ENCODE measurements at regions not wholly inside any gene's neighbourhood (a gene's known extent, or its start where the extent isn't known, plus 50 kb on each side); places are given as distances from the start of the nearest gene placed in this dataset.

DNA sequence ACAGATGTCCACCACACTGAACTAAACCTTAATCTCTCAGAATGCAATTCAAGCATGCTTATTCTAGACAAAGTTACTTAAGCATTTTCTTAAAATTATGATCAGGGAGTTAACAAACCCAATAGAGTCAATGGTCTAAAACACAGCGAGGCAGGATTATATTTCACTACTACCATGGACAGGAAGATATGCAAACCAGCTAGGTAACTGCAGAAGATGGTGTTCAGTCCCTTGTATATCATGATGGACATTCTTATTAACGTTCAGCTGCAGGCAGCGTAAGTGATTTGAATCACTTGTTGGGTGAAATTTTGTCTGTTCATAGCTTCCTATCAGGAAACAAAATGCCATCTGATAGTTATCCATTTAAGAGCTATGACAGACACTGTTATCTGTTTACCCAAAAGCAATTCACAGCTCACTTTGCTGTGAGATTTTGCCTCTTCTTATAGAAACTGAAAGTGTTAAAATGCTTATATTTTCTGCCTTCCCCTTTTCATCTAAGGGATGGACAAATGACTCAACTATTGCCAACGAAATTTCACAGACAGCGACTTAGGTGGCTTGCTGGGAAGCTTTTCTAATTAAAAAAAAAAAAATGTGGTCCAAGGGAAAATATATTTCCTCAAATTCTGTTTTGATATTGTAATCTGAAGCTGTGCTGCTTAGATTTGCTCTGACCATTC, 591.9 kb downstream of the DACH1 start:
- no peak for DNase-seq
- no peak for TF ChIP-seq POLR2A (IDR thresholded peaks at IDR 0.05; ENCODE audit: low read length)
- TF ChIP-seq GATA1 (IDR thresholded peaks at IDR 0.05; ENCODE audit: low read depth, low read length) = no peak

- TF ChIP-seq GATA1 (IDR thresholded peaks at IDR 0.05; ENCODE audit: low read depth, low read length) (no peak), POLR2A (IDR thresholded peaks at IDR 0.05; ENCODE audit: low read length) (no peak)
- no peak for DNase-seq
These were observed 605.7 kb downstream of the DACH1 start for GRCh38 chr13:71261256-71261655.

- TF ChIP-seq POLR2A (IDR thresholded peaks at IDR 0.05; ENCODE audit: low read length) = no peak
- no peak for TF ChIP-seq GATA1 (IDR thresholded peaks at IDR 0.05; ENCODE audit: low read depth, low read length)
- no peak for DNase-seq
These were observed 606.8 kb downstream of the DACH1 start for GRCh38 chr13:71260246-71260645.

GRCh38 chr13:71255633-71256032, 611.4 kb downstream of the DACH1 start:
- no peak for DNase-seq
- TF ChIP-seq GATA1 (IDR thresholded peaks at IDR 0.05; ENCODE audit: low read depth, low read length) = no peak
- TF ChIP-seq POLR2A (IDR thresholded peaks at IDR 0.05; ENCODE audit: low read length) = no peak

GRCh38 chr13:71254384-71254783, 612.6 kb downstream of the DACH1 start:
- DNase-seq = no peak
- TF ChIP-seq GATA1 (IDR thresholded peaks at IDR 0.05; ENCODE audit: low read depth, low read length) (no peak), POLR2A (IDR thresholded peaks at IDR 0.05; ENCODE audit: low read length) (no peak)

DNA sequence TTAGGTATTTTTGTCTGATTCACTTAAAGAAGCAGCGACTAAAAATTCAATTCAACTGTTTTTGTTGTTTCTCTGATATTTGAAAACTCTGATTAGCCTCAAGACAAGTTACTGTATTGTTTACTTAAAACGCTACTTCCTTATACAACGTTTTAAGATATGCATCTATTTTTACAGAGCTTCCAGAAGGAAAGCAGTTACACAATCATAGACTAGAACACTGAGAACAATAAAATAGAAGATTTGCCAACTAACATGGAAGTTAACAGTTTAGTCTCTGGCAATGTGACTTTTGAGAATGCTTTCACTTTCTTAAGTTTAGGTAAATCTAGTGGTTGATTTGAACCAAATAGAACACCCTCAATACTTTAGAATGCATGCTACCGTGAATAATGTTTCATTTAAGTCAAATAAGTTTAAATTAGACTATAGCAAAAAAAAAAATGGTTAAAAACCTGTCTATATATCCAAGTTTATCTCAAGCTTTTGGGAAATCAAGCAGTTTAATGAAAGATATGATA, 614.8 kb downstream of the DACH1 start:
- DNase-seq = no peak
- TF ChIP-seq POLR2A (IDR thresholded peaks at IDR 0.05; ENCODE audit: low read length) (no peak), GATA1 (IDR thresholded peaks at IDR 0.05; ENCODE audit: low read depth, low read length) (no peak)

DNA sequence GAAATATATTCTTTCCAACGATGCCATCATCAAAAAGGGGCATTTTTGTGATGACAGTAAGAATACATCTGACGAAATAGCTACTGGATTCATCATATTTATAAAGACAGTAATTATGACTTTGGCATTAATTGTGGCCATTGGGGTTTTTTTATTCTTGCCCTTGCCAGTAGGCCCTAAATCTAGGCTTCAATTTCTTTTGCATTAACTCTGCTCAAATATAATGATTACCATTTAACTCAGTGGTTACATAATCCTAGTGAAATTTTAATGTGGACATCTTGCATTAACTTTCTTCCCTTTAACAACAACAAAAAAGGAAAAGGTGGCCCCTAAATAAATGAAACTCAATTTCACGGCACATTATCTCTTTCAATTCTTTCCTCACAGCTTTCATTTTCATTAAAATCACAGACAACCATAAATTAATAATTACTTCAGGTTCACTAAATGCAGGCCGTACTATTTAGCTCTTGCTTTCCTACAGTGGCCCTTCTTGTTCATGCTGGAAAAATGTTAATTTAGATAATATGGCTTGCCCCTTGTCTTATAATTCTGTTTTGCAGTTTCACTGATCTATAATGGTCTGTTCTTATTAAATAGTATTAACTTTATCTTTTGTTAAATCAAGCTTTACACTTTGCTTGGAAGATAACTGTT, 615.6 kb downstream of the DACH1 start:
- TF ChIP-seq POLR2A (IDR thresholded peaks at IDR 0.05; ENCODE audit: low read length) = no peak
- TF ChIP-seq GATA1 (IDR thresholded peaks at IDR 0.05; ENCODE audit: low read depth, low read length) = no peak
- no peak for DNase-seq

DNA sequence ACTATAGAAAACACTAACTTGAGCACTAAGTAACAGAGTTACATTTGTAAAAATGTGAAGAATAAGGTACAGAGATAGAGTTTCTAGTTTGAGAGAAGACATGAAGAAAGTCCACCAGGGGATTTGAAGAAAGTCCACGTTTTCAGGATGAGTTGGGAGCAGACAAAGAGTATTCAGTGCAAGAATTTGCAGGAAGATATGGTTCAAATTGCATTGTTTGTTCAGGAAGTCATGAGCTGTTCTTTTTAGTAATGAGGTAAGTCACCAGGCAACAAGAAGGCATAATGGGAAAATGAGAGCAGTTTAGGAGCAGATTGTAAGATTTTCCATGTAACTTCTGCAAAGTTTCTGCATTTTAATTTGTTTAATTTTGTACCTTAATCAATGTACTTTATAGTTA, 618.0 kb downstream of the DACH1 start:
- no peak for DNase-seq
- TF ChIP-seq POLR2A (IDR thresholded peaks at IDR 0.05; ENCODE audit: low read length) (no peak), GATA1 (IDR thresholded peaks at IDR 0.05; ENCODE audit: low read depth, low read length) (no peak)

GRCh38 chr13:71244161-71244560, 622.8 kb downstream of the DACH1 start:
- no peak for DNase-seq
- TF ChIP-seq POLR2A (IDR thresholded peaks at IDR 0.05; ENCODE audit: low read length) (no peak), GATA1 (IDR thresholded peaks at IDR 0.05; ENCODE audit: low read depth, low read length) (no peak)

GRCh38 chr13:71242201-71242600, 624.8 kb downstream of the DACH1 start:
- DNase-seq = no peak
- TF ChIP-seq GATA1 (IDR thresholded peaks at IDR 0.05; ENCODE audit: low read depth, low read length) (no peak), POLR2A (IDR thresholded peaks at IDR 0.05; ENCODE audit: low read length) (no peak)

- no peak for TF ChIP-seq POLR2A (IDR thresholded peaks at IDR 0.05; ENCODE audit: low read length)
- peak; percentile 2 for DNase-seq
These were observed 626.1 kb downstream of the DACH1 start for GRCh38 chr13:71240911-71241310.

DNA sequence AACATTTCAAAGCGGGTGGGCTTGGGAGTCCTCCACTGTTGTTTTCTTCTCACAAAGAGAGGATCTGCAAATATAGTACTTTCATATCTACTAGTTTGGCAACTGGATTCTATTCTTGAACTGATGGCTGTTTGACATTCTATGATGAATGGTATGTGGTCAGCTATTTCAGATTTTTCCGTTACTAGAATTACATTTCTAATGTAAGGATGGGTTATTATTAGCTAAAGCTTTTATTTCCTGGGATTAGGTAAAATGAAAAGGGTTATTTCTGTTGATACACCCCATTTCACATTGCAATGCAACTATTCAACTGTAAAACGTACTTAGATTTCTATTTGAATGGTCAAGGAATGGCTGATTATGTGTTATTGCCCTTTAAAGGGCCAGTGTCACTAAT, 629.7 kb downstream of the DACH1 start:
- no peak for TF ChIP-seq POLR2A (IDR thresholded peaks at IDR 0.05; ENCODE audit: low read length)
- no peak for TF ChIP-seq GATA1 (IDR thresholded peaks at IDR 0.05; ENCODE audit: low read depth, low read length)
- DNase-seq = no peak

DNA sequence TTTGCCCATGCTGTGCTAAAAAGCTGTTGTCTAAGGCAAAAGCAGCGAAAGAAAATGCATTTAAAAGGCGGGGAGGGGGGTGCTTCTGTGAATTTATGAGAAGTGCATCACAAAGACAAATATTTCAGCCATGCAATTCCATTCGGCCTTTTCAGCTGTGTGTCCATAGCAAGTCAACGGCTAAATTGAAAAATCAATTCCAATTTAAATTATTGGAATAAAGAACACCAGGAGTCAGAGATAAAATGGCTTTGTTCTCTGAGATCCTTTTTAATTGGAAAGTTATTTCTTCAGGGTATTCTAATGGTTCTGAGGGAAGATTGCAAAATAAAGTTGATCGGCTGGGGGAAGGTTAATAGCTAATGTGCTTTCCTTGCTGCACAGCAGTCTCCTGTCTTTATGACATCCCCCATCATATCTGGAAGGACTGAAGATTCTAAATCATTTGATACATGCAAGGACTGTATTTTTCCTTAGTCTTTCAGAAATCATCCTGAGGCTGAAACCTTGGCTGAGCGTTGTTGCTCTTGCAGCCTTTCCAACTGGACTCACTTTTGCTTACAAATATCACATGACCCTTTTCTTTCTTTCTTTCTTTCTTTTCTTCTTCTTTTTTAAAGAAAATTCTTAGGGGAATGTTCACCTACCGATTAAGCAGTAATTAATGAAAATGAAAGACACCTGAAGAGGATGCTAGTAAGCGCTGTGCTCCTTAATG, 647.1 kb downstream of the DACH1 start:
- TF ChIP-seq GATA1 (IDR thresholded peaks at IDR 0.05; ENCODE audit: low read depth, low read length) = no peak
- no peak for TF ChIP-seq POLR2A (IDR thresholded peaks at IDR 0.05; ENCODE audit: low read length)
- no peak for DNase-seq

DNA sequence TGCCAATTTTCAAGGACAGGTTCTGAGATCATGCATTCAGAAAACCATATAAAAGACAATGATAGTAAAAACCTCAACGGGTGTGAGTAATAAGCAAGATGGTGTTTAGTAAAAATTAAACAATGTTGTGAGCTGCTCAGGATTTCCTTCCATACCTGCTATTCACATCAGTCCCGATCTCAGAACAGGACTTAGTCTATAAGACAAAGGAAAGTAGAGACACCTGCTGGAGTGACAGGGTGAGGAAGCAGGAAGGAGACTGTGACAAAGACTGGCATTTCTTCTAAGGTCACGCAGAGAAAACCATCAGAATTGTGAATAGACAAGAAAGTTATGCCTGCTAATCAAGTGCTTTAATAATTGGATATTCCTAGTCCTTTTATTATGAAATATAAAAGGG, 648.0 kb downstream of the DACH1 start:
- TF ChIP-seq GATA1 (IDR thresholded peaks at IDR 0.05; ENCODE audit: low read depth, low read length) (no peak), POLR2A (IDR thresholded peaks at IDR 0.05; ENCODE audit: low read length) (no peak)
- peak; percentile 5 for DNase-seq

All from erythroblast (primary cell).